HG02840 (cell line): ENCODE measurements at regions not wholly inside any gene's neighbourhood (a gene's known extent, or its start where the extent isn't known, plus 50 kb on each side); places are given as distances from the start of the nearest gene placed in this dataset.
"Not testable (repeated sequence)": the region's sequence is repeated elsewhere in the genome, so short reads cannot be mapped to it uniquely, and the experiment has no call there.

Experiments used
- ATAC-seq: cut with Tn5 transposase; IDR thresholded peaks from one replicate; pipeline ENCODE4 v1.9.1; 2021; ENCODE audit warnings: mild to moderate bottlenecking, moderate library complexity, moderate number of reproducible peaks; ENCODE audit not compliant: unreplicated experiment, low FRiP score

DNA sequence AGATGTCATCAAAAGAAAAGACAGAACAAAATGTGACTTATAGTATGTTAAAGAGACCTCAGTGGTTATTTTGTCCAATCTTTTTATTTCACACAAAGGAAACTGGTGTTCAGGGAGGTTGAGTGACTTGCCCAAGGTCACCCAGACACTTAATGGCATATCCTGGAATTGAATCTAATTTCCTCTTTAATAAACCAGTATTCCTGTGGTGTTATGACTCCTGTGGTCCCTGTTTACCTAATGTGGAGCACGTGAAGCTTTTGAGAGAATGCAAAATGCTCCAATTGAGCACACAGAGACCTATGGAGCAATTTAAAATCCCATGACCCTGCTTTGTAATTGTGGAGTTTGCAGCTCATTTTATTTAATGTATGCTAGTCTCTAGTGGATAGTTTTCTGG lies 251.9 kb downstream of the REEP3 start:
- ATAC-seq = no peak

DNA sequence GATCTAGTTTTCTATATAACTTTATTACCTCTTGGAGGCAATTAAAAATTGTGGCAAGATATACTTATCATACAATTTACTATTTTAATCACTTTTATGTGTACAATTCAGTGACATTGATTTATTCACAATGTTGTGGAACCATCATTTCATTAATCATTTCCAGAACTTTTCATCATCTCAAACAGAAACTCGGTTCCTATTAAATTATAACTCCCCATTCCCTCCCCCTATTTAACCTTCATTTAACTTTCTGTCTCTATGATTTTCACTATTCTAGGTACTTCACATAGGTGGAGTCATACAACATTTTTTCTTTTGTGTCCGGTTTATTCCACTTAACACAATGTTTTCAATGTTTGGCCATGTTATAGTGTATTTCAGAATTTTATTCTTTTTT lies 252.8 kb downstream of the REEP3 start:
- no peak for ATAC-seq

DNA sequence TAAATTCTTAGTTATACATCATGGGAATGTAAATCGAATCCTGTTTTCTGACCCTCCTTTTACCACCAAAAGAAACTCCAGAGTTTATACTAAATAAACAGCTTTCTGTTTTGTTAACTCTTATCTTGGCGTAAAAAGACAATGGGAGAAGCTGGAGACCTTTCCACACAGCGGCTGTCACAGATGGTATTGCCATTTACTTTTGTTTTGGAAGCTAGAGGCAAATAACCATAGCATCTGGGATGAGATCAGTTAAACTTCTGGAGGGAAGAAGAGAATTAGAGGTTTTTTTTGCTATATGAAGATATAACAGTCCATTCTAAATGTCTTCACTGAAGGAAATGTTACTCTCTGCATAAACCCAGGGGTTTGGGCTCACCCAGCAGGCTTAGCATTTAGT lies 258.9 kb downstream of the REEP3 start:
- no peak for ATAC-seq

GRCh38 chr10:63781226-63781625 lies 260.0 kb downstream of the REEP3 start:
- ATAC-seq = no peak

- ATAC-seq = no peak
Observed at GRCh38 chr10:63783882-63784281, 262.7 kb downstream of the REEP3 start.

DNA sequence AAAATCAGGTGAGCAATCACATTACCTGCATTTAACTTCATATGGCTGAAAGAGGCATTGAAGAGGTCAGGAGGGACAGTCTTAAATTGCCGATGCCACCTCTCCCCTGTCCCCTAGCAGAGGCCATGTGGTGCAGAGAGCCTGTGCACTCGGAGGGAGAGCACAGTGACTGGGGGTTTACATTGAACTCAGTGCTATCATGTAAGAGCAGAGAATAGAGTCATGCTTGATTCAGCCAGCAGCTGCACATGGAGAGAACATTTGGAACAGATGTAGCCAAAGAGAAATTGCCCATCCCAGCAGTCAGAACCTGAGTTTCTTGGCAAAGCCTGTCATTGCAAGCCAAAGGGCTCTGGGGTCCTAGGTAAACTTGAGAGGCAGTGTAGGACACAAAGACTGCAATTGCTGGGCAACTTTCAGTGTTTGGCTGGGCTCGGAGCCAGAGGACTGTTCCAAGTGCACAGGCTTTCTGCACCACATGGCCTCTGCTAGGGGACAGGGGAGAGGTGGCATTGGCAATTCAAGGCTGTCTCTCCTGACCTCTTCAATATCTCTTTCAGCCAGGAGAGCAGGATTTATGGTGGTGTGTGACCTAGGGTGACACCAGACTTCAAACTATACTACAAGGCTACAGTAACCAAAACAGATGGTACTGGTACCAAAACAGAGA lies 267.1 kb downstream of the REEP3 start:
- ATAC-seq = no peak

DNA sequence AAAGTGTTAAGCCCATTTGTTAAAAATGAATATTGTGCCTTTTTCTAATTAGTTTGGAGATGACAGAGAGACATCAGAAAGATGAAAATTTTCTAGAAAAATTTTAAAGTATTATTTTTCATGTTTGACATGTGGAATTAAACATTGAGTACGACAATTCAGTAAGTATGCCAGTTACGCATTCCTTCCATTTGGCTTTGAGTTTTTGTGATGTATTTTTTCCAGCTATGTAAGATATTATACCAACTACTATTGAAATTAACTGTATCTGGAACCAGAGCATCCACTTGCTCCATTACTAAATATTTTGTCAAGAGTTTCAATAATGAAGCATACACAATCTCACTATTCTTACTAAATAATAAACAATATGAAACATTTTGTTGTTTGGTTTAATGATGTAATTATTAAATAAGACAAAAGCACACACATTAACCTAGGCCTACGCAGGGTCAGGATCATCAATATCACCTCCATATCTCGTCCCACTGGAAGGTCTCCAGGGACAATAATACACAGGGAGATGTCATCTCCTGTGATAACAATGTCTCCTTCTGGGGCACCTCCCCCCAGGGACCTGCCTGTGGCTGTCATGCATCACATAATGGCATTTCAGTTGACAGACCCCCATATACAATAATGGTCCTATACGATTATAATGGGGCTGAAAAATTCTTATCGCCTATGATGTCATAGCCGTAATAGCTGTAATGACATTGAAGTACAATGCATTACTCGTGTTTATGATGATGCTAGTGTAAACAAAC lies 274.1 kb downstream of the REEP3 start:
- ATAC-seq = no peak

GRCh38 chr10:63798599-63799498 lies 277.6 kb downstream of the REEP3 start:
- ATAC-seq = no peak

DNA sequence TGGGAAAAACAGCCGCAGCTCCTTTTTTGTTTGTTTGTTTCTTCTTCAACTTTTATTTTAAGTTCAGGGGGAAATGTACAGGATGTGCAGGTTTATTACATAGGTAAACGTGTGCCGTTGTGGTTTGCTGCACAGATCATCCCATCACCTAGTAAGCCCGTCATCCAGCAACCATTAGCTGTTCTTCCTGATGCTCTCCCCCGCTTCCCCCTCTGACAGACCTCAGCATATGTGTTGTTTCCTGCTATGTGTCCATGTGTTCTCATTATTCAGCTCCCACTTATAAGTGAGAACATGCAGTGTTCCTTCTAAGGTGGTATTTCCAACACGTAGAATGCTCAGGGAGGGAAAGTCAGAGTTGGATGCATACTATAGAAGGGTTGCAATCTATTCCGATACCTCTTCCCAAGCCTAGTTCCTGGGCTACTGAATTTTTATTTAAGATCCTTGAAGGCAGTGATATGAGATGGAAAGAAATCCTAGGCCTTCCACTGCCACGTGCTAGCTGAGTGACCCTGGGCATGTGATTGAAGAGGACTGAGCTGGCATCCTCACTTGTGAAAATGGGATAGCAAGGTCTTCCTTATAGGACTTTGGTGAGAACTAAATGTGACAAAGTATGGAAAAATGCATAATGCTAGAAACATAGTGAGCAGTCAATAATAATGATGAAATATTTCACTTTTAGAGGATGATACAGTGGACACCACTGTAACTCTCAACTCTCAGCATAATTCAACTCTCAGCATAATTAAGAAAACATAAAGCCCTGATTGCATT lies 278.5 kb downstream of the REEP3 start:
- ATAC-seq = no peak

GRCh38 chr10:63801166-63801565 lies 280.0 kb downstream of the REEP3 start:
- ATAC-seq = no peak

- no peak for ATAC-seq
Observed at GRCh38 chr10:63806330-63806729, 285.1 kb downstream of the REEP3 start.

DNA sequence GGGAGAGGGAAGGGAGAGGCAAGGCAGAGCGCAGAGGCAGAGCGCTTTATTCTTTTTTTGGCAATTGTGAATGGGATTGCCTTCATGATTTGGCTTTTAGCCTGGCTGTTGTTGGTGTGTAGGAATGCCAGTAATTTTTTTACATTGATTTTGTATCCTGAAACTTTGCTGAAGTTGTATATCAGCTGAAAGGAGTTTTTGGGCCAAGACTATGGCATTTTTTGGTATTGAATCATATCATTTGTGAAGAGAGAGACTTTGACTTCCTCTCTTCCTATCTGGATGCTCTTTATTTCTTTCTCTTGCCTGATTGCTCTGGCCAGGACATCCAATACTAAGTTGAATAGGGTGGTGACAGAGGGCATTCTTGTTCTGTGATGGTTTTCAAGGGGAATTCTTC lies 291.3 kb downstream of the REEP3 start:
- no peak for ATAC-seq

DNA sequence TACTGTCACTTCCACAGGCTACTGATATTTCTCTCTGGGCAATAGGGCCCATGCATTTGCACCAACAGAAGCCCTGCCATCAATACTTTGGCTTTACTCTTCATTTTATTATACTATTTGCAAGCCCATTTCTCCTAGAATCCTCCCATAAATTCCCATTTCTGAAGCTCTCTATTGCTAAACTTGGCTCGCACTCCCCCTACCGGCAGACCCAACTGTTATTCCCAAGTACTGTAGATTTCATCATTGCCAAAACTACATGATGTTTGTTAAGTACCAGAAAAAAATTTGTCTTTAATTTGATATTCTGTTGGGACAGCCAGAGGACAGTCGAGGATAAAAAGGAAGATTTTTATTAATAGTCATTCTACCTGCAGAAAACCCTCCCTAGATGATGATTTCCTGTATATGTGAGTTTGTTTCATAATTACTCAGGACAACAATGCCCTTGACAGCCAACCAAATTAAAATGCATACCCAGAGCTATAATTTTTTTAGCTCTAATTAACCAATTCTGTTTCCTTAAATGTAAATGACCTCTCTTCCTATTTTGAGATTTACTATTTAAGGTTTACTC lies 298.6 kb downstream of the REEP3 start:
- ATAC-seq = no peak

- no peak for ATAC-seq
Observed at GRCh38 chr10:63822496-63822895, 301.3 kb downstream of the REEP3 start.

GRCh38 chr10:63825111-63825510 lies 303.9 kb downstream of the REEP3 start:
- ATAC-seq = no peak

DNA sequence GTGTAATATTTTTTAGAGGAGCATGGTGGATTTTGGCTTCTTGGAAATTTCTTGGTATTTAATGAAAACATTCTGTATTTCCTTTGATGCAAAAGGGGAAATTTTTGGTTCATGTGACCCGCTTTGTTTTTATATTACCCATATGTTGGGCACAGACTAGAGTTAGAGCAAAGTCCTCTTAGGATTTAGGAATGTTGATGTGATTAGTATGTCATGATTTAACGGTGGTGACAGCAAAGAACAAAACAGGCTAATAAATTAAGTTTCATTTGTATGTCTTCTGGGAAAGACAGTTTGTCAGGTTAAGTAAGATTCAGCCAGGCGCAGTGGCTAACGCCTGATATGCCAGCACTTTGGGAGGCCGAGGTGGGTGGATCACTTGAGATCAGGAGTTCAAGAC lies 304.6 kb downstream of the REEP3 start:
- ATAC-seq = no peak

DNA sequence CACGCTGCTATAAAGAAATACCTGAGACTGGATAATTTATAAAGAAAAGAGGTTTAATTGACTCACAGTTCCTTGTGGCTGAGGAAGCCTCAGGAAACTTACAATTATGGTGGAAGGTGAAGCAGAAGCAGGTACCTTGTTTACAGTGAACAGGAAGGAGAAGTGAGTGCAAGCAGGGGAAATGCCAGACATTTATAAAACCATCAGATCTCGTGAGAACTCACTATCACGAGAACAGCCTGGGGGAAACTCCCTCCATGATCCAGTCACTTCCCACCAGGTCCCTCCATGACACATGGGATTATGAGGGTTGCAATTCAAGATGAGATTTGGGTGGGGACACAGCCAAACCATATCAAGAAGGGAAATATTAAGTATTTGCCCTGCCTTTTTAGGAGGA lies 305.8 kb downstream of the REEP3 start:
- not testable (repeated sequence) for ATAC-seq

DNA sequence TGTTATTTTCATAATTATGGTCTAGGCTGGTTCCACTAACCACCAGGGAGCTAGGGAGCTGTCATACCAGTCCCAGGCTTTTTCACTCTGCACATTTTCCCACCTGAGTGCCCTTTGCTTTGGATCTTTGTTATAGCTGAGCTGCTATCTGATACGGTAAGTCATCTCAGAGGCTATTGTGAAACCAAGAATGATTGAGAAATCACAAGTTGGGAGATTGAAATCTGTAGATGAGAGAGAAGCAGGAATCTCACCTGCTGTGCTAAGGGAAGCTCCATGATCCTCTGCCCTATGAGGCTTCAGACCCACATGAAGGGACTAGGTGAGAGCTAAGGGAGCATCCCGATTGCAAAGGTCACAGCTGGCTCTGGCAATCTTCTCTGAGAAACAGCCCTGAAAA lies 307.8 kb downstream of the REEP3 start:
- ATAC-seq = no peak

GRCh38 chr10:63829573-63830149 lies 308.5 kb downstream of the REEP3 start:
- no peak for ATAC-seq

- ATAC-seq = no peak
Observed at GRCh38 chr10:63832686-63833085, 311.5 kb downstream of the REEP3 start.
